Thyroid gland (tissue), 4 donors: ENCODE measurements at regions not wholly inside any gene's neighbourhood (a gene's known extent, or its start where the extent isn't known, plus 50 kb on each side); places are given as distances from the start of the nearest gene placed in this dataset.

ENCODE experiments used
- DNase-seq, 2 donors: peaks; one replicate each; pipeline ENCODE4 v3.0.0-alpha.2; 2019
- H3K27ac ChIP-seq, 3 donors: fragments of 200-600 bp; sonication (generic); 1 replicate in 2 of 3; 2 replicates in 1 of 3; pipeline ENCODE4 v1.5.1; 2016 to 2019; ENCODE audit warnings: mild to moderate bottlenecking in 1 of 3, moderate library complexity in 1 of 3
- H3K27me3 ChIP-seq: fragments of 200-600 bp; sonication (generic); one replicate; pipeline ENCODE4 v1.5.1; 2019
- H3K36me3 ChIP-seq, 2 donors: fragments of 200-600 bp; sonication (generic); one replicate each; pipeline ENCODE4 v1.5.1; 2016 to 2019
- H3K4me1 ChIP-seq, 2 donors: fragments of 200-600 bp; sonication (generic); one replicate each; pipeline ENCODE4 v1.5.1; 2017 to 2019
- H3K4me3 ChIP-seq, 3 donors: fragments of 200-600 bp; sonication (generic); replicated peaks in 1 of 3; 1 replicate in 2 of 3; 2 replicates in 1 of 3; pipeline ENCODE4 v1.5.1; 2016; ENCODE audit warnings: mild to moderate bottlenecking in 1 of 3
- H3K9me3 ChIP-seq: fragments of 200-600 bp; sonication (generic); one replicate; pipeline ENCODE4 v1.5.1; 2017
- CTCF ChIP-seq, 6 experiments: fragments of 200-600 bp in 3 of 6; fragments of 450-650 bp in 3 of 6; sonication (generic) in 3 of 6; IDR thresholded peaks; one replicate each; pipeline ENCODE4 v1.5.1; 2016 to 2019; ENCODE audit warnings: antibody characterized with exemption in 6 of 6, mild to moderate bottlenecking in 2 of 6, inconsistent platforms in 1 of 6, moderate library complexity in 1 of 6
- POLR2A ChIP-seq, 2 donors: fragments of 450-650 bp; IDR thresholded peaks; one replicate each; pipeline ENCODE4 v1.6.1; 2017; ENCODE audit warnings: antibody characterized with exemption in 2 of 2, mild to moderate bottlenecking in 2 of 2, moderate library complexity in 1 of 2
- WGBS, 2 donors: methylation state at CpG; one replicate each; pipeline ENCODE4 v1.1.5; 2017; 5-methylcytosine and 5-hydroxymethylcytosine counted together
- intact Hi-C: fragments of 100-400 bp; cut with DNase I; formaldehyde crosslinking; loops from one replicate; pipeline ENCODE4 v1.15.1; 2023

GRCh38 chr9:80937645-80938044 lies 751.7 kb downstream of the TLE1 start:
- Histone ChIP-seq H3K4me3 (no peak overlapping the region), H3K4me1 (no peaks in the 10 kb centered on the region), H3K9me3 (no peaks in the 10 kb centered on the region), H3K27ac (no peak overlapping the region), H3K36me3 (no peaks in the 10 kb centered on the region), H3K27me3 (no peaks in the 10 kb centered on the region)
- 100% methylated on average over 1 of the region's 1 CpG for WGBS, 2 donors
- DNase-seq = no peak
- intact Hi-C loops = no loop called here
- TF ChIP-seq POLR2A (IDR thresholded peaks at IDR 0.05) (no peak), CTCF (IDR thresholded peaks at IDR 0.05) (no peak)

GRCh38 chr9:80934095-80934494 lies 755.3 kb downstream of the TLE1 start:
- H3K4me1 ChIP-seq = no peaks in the 10 kb centered on the region
- no peaks in the 10 kb centered on the region for H3K9me3 ChIP-seq
- H3K27me3 ChIP-seq = no peaks in the 10 kb centered on the region
- no peak overlapping the region for H3K4me3 ChIP-seq
- no peaks in the 10 kb centered on the region for H3K36me3 ChIP-seq
- DNase-seq = no peak
- TF ChIP-seq POLR2A (IDR thresholded peaks at IDR 0.05) (no peak), CTCF (IDR thresholded peaks at IDR 0.05) (no peak)
- intact Hi-C loops = no loop called here
- WGBS, 2 donors = 80 to 96% methylated on average over 3 of the region's 3 CpGs
- no peak overlapping the region for H3K27ac ChIP-seq

GRCh38 chr9:80932947-80933780 lies 756.2 kb downstream of the TLE1 start:
- intact Hi-C loops = no loop called here
- WGBS, 2 donors = 78 to 81% methylated on average over 7 of the region's 7 CpGs
- no peaks in the 10 kb centered on the region for H3K36me3 ChIP-seq
- no peaks in the 10 kb centered on the region for H3K9me3 ChIP-seq
- H3K27me3 ChIP-seq = no peaks in the 10 kb centered on the region
- H3K4me3 ChIP-seq = no peak overlapping the region
- TF ChIP-seq POLR2A (IDR thresholded peaks at IDR 0.05) = no peak
- no peak for TF ChIP-seq CTCF (IDR thresholded peaks at IDR 0.05)
- DNase-seq = no peak
- H3K27ac ChIP-seq = no peak overlapping the region
- H3K4me1 ChIP-seq = no peaks in the 10 kb centered on the region

GRCh38 chr9:80932181-80932580 lies 757.2 kb downstream of the TLE1 start:
- Histone ChIP-seq H3K9me3 (no peaks in the 10 kb centered on the region), H3K27ac (no peak overlapping the region), H3K36me3 (no peaks in the 10 kb centered on the region), H3K4me3 (no peak overlapping the region), H3K27me3 (no peaks in the 10 kb centered on the region), H3K4me1 (no peaks in the 10 kb centered on the region)
- TF ChIP-seq CTCF (IDR thresholded peaks at IDR 0.05) (no peak), POLR2A (IDR thresholded peaks at IDR 0.05) (no peak)
- DNase-seq = no peak
- intact Hi-C loops = no loop called here
- 53 to 59% methylated on average over 3 of the region's 3 CpGs for WGBS, 2 donors

- H3K4me1 ChIP-seq = no peaks in the 10 kb centered on the region
- DNase-seq = no peak
- H3K27me3 ChIP-seq = no peaks in the 10 kb centered on the region
- WGBS, 2 donors = 59 to 75% methylated on average over 3 of the region's 3 CpGs
- TF ChIP-seq CTCF (IDR thresholded peaks at IDR 0.05) (no peak), POLR2A (IDR thresholded peaks at IDR 0.05) (no peak)
- intact Hi-C loops = no loop called here
- H3K27ac ChIP-seq = no peak overlapping the region
- no peak overlapping the region for H3K4me3 ChIP-seq
- H3K9me3 ChIP-seq = no peaks in the 10 kb centered on the region
- H3K36me3 ChIP-seq = no peaks in the 10 kb centered on the region
Measured at GRCh38 chr9:80931163-80931562, 758.2 kb downstream of the TLE1 start.
